Psoas muscle (tissue), 7 donors: ENCODE measurements at regions not wholly inside any gene's neighbourhood (a gene's known extent, or its start where the extent isn't known, plus 50 kb on each side); places are given as distances from the start of the nearest gene placed in this dataset.

Experiments
- ATAC-seq, 4 donors: fragments of 200-7000 bp; cut with Tn5 transposase; one replicate each; pipeline ENCODE4 v1.9.1; 2020; ENCODE audit warnings: moderate library complexity in 3 of 4, mild to moderate bottlenecking in 2 of 4
- DNase-seq, 2 donors: peaks; one replicate each; pipeline ENCODE4 v3.0.0-alpha.2; 2020
- H3K27ac ChIP-seq: fragments of 200-600 bp; one replicate; pipeline ENCODE4 v1.8.0; 2022
- H3K27me3 ChIP-seq, 3 donors: fragments of 200-600 bp in 1 of 3; one replicate each; pipeline versions ENCODE4 v1.6.1 to v1.8.0; 2013 to 2022; ENCODE audit warnings: low read length in 2 of 3, mild to moderate bottlenecking in 2 of 3, moderate library complexity in 1 of 3; ENCODE audit not compliant: insufficient read depth in 3 of 3
- H3K36me3 ChIP-seq, 2 donors: fragments of 200-600 bp in 1 of 2; one replicate each; pipeline versions ENCODE4 v1.6.1 to v1.8.0; 2013 to 2022; ENCODE audit warnings: low read depth in 1 of 2, mild to moderate bottlenecking in 1 of 2, moderate library complexity in 1 of 2; ENCODE audit not compliant: insufficient read depth in 1 of 2
- H3K4me1 ChIP-seq: fragments of 200-600 bp; one replicate; pipeline ENCODE4 v1.8.0; 2022
- H3K4me3 ChIP-seq: fragments of 200-600 bp; one replicate; pipeline ENCODE4 v1.8.0; 2022; ENCODE audit warnings: mild to moderate bottlenecking
- H3K9me3 ChIP-seq: fragments of 200-600 bp; one replicate; pipeline ENCODE4 v1.8.0; 2022
- CTCF ChIP-seq: fragments of 200-600 bp; IDR thresholded peaks from one replicate; pipeline ENCODE4 v1.8.0; 2022; ENCODE audit warnings: antibody characterized with exemption
- WGBS, 3 donors: extraction: QIAGEN DNeasy Blood & Tissue Kit; methylation state at CpG; one replicate each; pipeline versions ENCODE4 v1.1.6 to v1.1.7; 2013; 5-methylcytosine and 5-hydroxymethylcytosine counted together
- intact Hi-C, 2 donors: fragments of 100-400 bp; cut with DNase I; formaldehyde crosslinking; loops; one replicate each; pipeline versions ENCODE4 v1.11.0 to v1.14.2; 2022
- donor health status: healthy with polysubstance abuse.
- donor health status: DM: no; HTN: no; CAD: no; lungs with moderate emphysema.
- donor health status: Bipolar disorder and iron deficiency.
- donor health status: healthy.
- donor health status: DM: yes; HTN: yes; CAD: no.
- donor health status: DM: no; HTN: no; CAD: no.
- donor health status: DM: yes; HTN: yes; CAD: no.

- no peak overlapping the region for H3K27ac ChIP-seq
- ATAC-seq, result no peak
- peaks cover 0 to 3% (median 0%) of the 10 kb centered on the region in 3 donors for H3K27me3 ChIP-seq
Observed at GRCh38 chrX:39205467-39205866, 404.2 kb downstream of the MID1IP1 start.

GRCh38 chrX:39206399-39207145, 405.3 kb downstream of the MID1IP1 start:
- WGBS, 3 donors, result 74 to 95% (median 89%) methylated on average over 4 of the region's 4 CpGs
- intact Hi-C loops, result no loop called here
- TF ChIP-seq CTCF, result no peak

More at GRCh38 chrX:39205467-39205866, 404.2 kb downstream of the MID1IP1 start:
- Histone ChIP-seq H3K4me3 (no peak overlapping the region), H3K9me3 (no peaks in the 10 kb centered on the region), H3K36me3 (no peaks in the 10 kb centered on the region), H3K4me1 (no peaks in the 10 kb centered on the region)
- no peak for DNase-seq
- intact Hi-C loops, result no loop called here
- no peak for TF ChIP-seq CTCF
- WGBS, 3 donors, result 64 to 78% (median 75%) methylated on average over 4 of the region's 4 CpGs

GRCh38 chrX:39211501-39211900, 410.2 kb downstream of the MID1IP1 start:
- no peak for DNase-seq
- H3K4me1 ChIP-seq, result no peaks in the 10 kb centered on the region
- 85 to 100% (median 88%) methylated on average over 1 of the region's 1 CpG for WGBS, 3 donors
- ATAC-seq, result no peak
- H3K36me3 ChIP-seq, result no peaks in the 10 kb centered on the region
- H3K9me3 ChIP-seq, result no peaks in the 10 kb centered on the region
- no peak for TF ChIP-seq CTCF
- intact Hi-C loops, result no loop called here
- no peak overlapping the region for H3K4me3 ChIP-seq
- peaks cover 0 to 14% (median 0%) of the 10 kb centered on the region in 3 donors for H3K27me3 ChIP-seq
- H3K27ac ChIP-seq, result no peak overlapping the region

More at GRCh38 chrX:39206399-39207145, 405.3 kb downstream of the MID1IP1 start:
- no peaks in the 10 kb centered on the region for H3K4me1 ChIP-seq
- no peak overlapping the region for H3K4me3 ChIP-seq
- no peaks in the 10 kb centered on the region for H3K36me3 ChIP-seq
- H3K27me3 ChIP-seq, result peaks cover 0 to 3% (median 0%) of the 10 kb centered on the region in 3 donors
- H3K27ac ChIP-seq, result no peak overlapping the region
- no peaks in the 10 kb centered on the region for H3K9me3 ChIP-seq
- no peak for ATAC-seq
- DNase-seq, result no peak

- Histone ChIP-seq H3K9me3 (no peaks in the 10 kb centered on the region), H3K27ac (no peak overlapping the region), H3K4me3 (no peak overlapping the region), H3K27me3 (peaks cover 0 to 17% (median 0%) of the 10 kb centered on the region in 3 donors), H3K36me3 (no peaks in the 10 kb centered on the region), H3K4me1 (no peaks in the 10 kb centered on the region)
- no peak for TF ChIP-seq CTCF
- ATAC-seq, result no peak
- 51 to 90% (median 86%) methylated on average over 2 of the region's 2 CpGs for WGBS, 3 donors
- intact Hi-C loops, result no loop called here
- no peak for DNase-seq
Observed at GRCh38 chrX:39212456-39212855, 411.2 kb downstream of the MID1IP1 start.
